ENCODE measurements at regions not wholly inside any gene's neighbourhood (a gene's known extent, or its start where the extent isn't known, plus 50 kb on each side); places are given as distances from the start of the nearest gene placed in this dataset.
"Not testable (repeated sequence)": the region's sequence is repeated elsewhere in the genome, so short reads cannot be mapped to it uniquely, and the experiment has no call there.

- H3K4me3 ChIP-seq (ENCODE audit: low read length), result no peak overlapping the region
- H3K9me3 ChIP-seq (ENCODE audit: insufficient read depth, low read depth, low read length), result no peaks in the 10 kb centered on the region
- no peak overlapping the region for H3K27ac ChIP-seq (ENCODE audit: low read depth, low read length)
- 96% methylated on average over 5 of the region's 5 CpGs for whole genome bisulfite sequencing
- H3K36me3 ChIP-seq (ENCODE audit: insufficient read depth, low read length), result no peaks in the 10 kb centered on the region
- no peaks in the 10 kb centered on the region for H3K27me3 ChIP-seq (ENCODE audit: insufficient read depth, low read length)
- H3K4me1 ChIP-seq (ENCODE audit: insufficient read depth, low read length), result peaks cover 8% of the 10 kb centered on the region; the same call in 1 of the 2 replicates
- no peak overlapping the region for H3K9ac ChIP-seq (ENCODE audit: low read depth, low read length)
Observed at GRCh38 chr12:58310809-58311622, 369.6 kb downstream of the ATP23 start.

GRCh38 chr12:58313091-58313855 is 371.9 kb downstream of the ATP23 start:
- peaks cover 8% of the 10 kb centered on the region; the same call in 1 of the 2 replicates for H3K4me1 ChIP-seq (ENCODE audit: insufficient read depth, low read length)
- no peak overlapping the region for H3K4me3 ChIP-seq (ENCODE audit: low read length)
- 92% methylated on average over 3 of the region's 4 CpGs for WGBS
- no peak overlapping the region for H3K9ac ChIP-seq (ENCODE audit: low read depth, low read length)
- no peaks in the 10 kb centered on the region for H3K36me3 ChIP-seq (ENCODE audit: insufficient read depth, low read length)
- no peaks in the 10 kb centered on the region for H3K9me3 ChIP-seq (ENCODE audit: insufficient read depth, low read depth, low read length)
- no peaks in the 10 kb centered on the region for H3K27me3 ChIP-seq (ENCODE audit: insufficient read depth, low read length)
- H3K27ac ChIP-seq (ENCODE audit: low read depth, low read length), result no peak overlapping the region

GRCh38 chr12:58314610-58315009 is 373.2 kb downstream of the ATP23 start:
- 92% methylated on average over 5 of the region's 5 CpGs for WGBS
- H3K4me3 ChIP-seq (ENCODE audit: low read length), result no peak overlapping the region
- no peak overlapping the region for H3K9ac ChIP-seq (ENCODE audit: low read depth, low read length)
- peaks cover 5% of the 10 kb centered on the region; the same call in 1 of the 2 replicates for H3K9me3 ChIP-seq (ENCODE audit: insufficient read depth, low read depth, low read length)
- H3K27ac ChIP-seq (ENCODE audit: low read depth, low read length), result no peak overlapping the region
- H3K4me1 ChIP-seq (ENCODE audit: insufficient read depth, low read length), result peaks cover 8% of the 10 kb centered on the region; the same call in 1 of the 2 replicates
- H3K36me3 ChIP-seq (ENCODE audit: insufficient read depth, low read length), result no peaks in the 10 kb centered on the region
- no peaks in the 10 kb centered on the region for H3K27me3 ChIP-seq (ENCODE audit: insufficient read depth, low read length)

- H3K4me1 ChIP-seq (ENCODE audit: insufficient read depth, low read length), result no peaks in the 10 kb centered on the region
- peaks cover 5% of the 10 kb centered on the region; the same call in 1 of the 2 replicates for H3K9me3 ChIP-seq (ENCODE audit: insufficient read depth, low read depth, low read length)
- no peaks in the 10 kb centered on the region for H3K36me3 ChIP-seq (ENCODE audit: insufficient read depth, low read length)
- WGBS, result 88% methylated on average over 2 of the region's 2 CpGs
- H3K9ac ChIP-seq (ENCODE audit: low read depth, low read length), result no peak overlapping the region
- H3K27me3 ChIP-seq (ENCODE audit: insufficient read depth, low read length), result no peaks in the 10 kb centered on the region
- no peak overlapping the region for H3K27ac ChIP-seq (ENCODE audit: low read depth, low read length)
- H3K4me3 ChIP-seq (ENCODE audit: low read length), result no peak overlapping the region
Observed at GRCh38 chr12:58316926-58317325, 375.6 kb downstream of the ATP23 start.

GRCh38 chr12:58321414-58321813 is 380.0 kb downstream of the ATP23 start:
- H3K27ac ChIP-seq (ENCODE audit: low read depth, low read length), result no peak overlapping the region
- no peak overlapping the region for H3K9ac ChIP-seq (ENCODE audit: low read depth, low read length)
- no peak overlapping the region for H3K4me3 ChIP-seq (ENCODE audit: low read length)
- H3K27me3 ChIP-seq (ENCODE audit: insufficient read depth, low read length), result no peaks in the 10 kb centered on the region
- H3K9me3 ChIP-seq (ENCODE audit: insufficient read depth, low read depth, low read length), result peaks cover 5% of the 10 kb centered on the region; the same call in 1 of the 2 replicates
- H3K36me3 ChIP-seq (ENCODE audit: insufficient read depth, low read length), result no peaks in the 10 kb centered on the region
- no peaks in the 10 kb centered on the region for H3K4me1 ChIP-seq (ENCODE audit: insufficient read depth, low read length)
- WGBS, result 97% methylated on average over 2 of the region's 3 CpGs

- no peaks in the 10 kb centered on the region for H3K36me3 ChIP-seq (ENCODE audit: insufficient read depth, low read length)
- H3K4me3 ChIP-seq (ENCODE audit: low read length), result no peak overlapping the region
- H3K9me3 ChIP-seq (ENCODE audit: insufficient read depth, low read depth, low read length), result peaks cover 3% of the 10 kb centered on the region; the same call in 1 of the 2 replicates
- H3K9ac ChIP-seq (ENCODE audit: low read depth, low read length), result no peak overlapping the region
- WGBS, result 90% methylated on average over 3 of the region's 3 CpGs
- no peak overlapping the region for H3K27ac ChIP-seq (ENCODE audit: low read depth, low read length)
- H3K4me1 ChIP-seq (ENCODE audit: insufficient read depth, low read length), result no peaks in the 10 kb centered on the region
- H3K27me3 ChIP-seq (ENCODE audit: insufficient read depth, low read length), result no peaks in the 10 kb centered on the region
Observed at GRCh38 chr12:58323676-58324075, 382.3 kb downstream of the ATP23 start.

GRCh38 chr12:58325561-58325960 is 384.2 kb downstream of the ATP23 start:
- Histone ChIP-seq H3K9ac (ENCODE audit: low read depth, low read length) (no peak overlapping the region), H3K9me3 (ENCODE audit: insufficient read depth, low read depth, low read length) (no peaks in the 10 kb centered on the region), H3K27ac (ENCODE audit: low read depth, low read length) (no peak overlapping the region), H3K27me3 (ENCODE audit: insufficient read depth, low read length) (no peaks in the 10 kb centered on the region), H3K36me3 (ENCODE audit: insufficient read depth, low read length) (no peaks in the 10 kb centered on the region), H3K4me1 (ENCODE audit: insufficient read depth, low read length) (no peaks in the 10 kb centered on the region), H3K4me3 (ENCODE audit: low read length) (no peak overlapping the region)
- WGBS, result 83% methylated on average over 1 of the region's 1 CpG

GRCh38 chr12:58326534-58326933 is 385.2 kb downstream of the ATP23 start:
- 93% methylated on average over 3 of the region's 3 CpGs for WGBS
- H3K27ac ChIP-seq (ENCODE audit: low read depth, low read length), result no peak overlapping the region
- no peaks in the 10 kb centered on the region for H3K27me3 ChIP-seq (ENCODE audit: insufficient read depth, low read length)
- H3K4me3 ChIP-seq (ENCODE audit: low read length), result no peak overlapping the region
- no peaks in the 10 kb centered on the region for H3K9me3 ChIP-seq (ENCODE audit: insufficient read depth, low read depth, low read length)
- no peaks in the 10 kb centered on the region for H3K4me1 ChIP-seq (ENCODE audit: insufficient read depth, low read length)
- H3K9ac ChIP-seq (ENCODE audit: low read depth, low read length), result no peak overlapping the region
- H3K36me3 ChIP-seq (ENCODE audit: insufficient read depth, low read length), result no peaks in the 10 kb centered on the region

GRCh38 chr12:58336581-58337242 is 395.3 kb downstream of the ATP23 start:
- H3K9me3 ChIP-seq (ENCODE audit: insufficient read depth, low read depth, low read length); H3K36me3 ChIP-seq (ENCODE audit: insufficient read depth, low read length); H3K4me1 ChIP-seq (ENCODE audit: insufficient read depth, low read length); H3K27me3 ChIP-seq (ENCODE audit: insufficient read depth, low read length); H3K27ac ChIP-seq (ENCODE audit: low read depth, low read length); H3K9ac ChIP-seq (ENCODE audit: low read depth, low read length); H3K4me3 ChIP-seq (ENCODE audit: low read length): not testable (repeated sequence)
- 84% methylated on average over 1 of the region's 5 CpGs for WGBS

- H3K4me3 ChIP-seq (ENCODE audit: low read length); H3K4me1 ChIP-seq (ENCODE audit: insufficient read depth, low read length); H3K9me3 ChIP-seq (ENCODE audit: insufficient read depth, low read depth, low read length); H3K9ac ChIP-seq (ENCODE audit: low read depth, low read length); H3K36me3 ChIP-seq (ENCODE audit: insufficient read depth, low read length); H3K27me3 ChIP-seq (ENCODE audit: insufficient read depth, low read length); H3K27ac ChIP-seq (ENCODE audit: low read depth, low read length): not testable (repeated sequence)
- WGBS, result 97% methylated on average over 3 of the region's 3 CpGs
Observed at GRCh38 chr12:58337539-58337938, 396.2 kb downstream of the ATP23 start.

- H3K4me3 ChIP-seq (ENCODE audit: low read length), result no peak overlapping the region
- WGBS, result 75% methylated on average over 2 of the region's 2 CpGs
- no peaks in the 10 kb centered on the region for H3K36me3 ChIP-seq (ENCODE audit: insufficient read depth, low read length)
- no peaks in the 10 kb centered on the region for H3K4me1 ChIP-seq (ENCODE audit: insufficient read depth, low read length)
- no peaks in the 10 kb centered on the region for H3K27me3 ChIP-seq (ENCODE audit: insufficient read depth, low read length)
- no peaks in the 10 kb centered on the region for H3K9me3 ChIP-seq (ENCODE audit: insufficient read depth, low read depth, low read length)
- no peak overlapping the region for H3K27ac ChIP-seq (ENCODE audit: low read depth, low read length)
- no peak overlapping the region for H3K9ac ChIP-seq (ENCODE audit: low read depth, low read length)
Observed at GRCh38 chr12:58341791-58342190, 400.4 kb downstream of the ATP23 start.
